ENCODE measurements at regions not wholly inside any gene's neighbourhood (a gene's known extent, or its start where the extent isn't known, plus 50 kb on each side); places are given as distances from the start of the nearest gene placed in this dataset.
"Not testable (repeated sequence)": the region's sequence is repeated elsewhere in the genome, so short reads cannot be mapped to it uniquely, and the experiment has no call there.

DNA sequence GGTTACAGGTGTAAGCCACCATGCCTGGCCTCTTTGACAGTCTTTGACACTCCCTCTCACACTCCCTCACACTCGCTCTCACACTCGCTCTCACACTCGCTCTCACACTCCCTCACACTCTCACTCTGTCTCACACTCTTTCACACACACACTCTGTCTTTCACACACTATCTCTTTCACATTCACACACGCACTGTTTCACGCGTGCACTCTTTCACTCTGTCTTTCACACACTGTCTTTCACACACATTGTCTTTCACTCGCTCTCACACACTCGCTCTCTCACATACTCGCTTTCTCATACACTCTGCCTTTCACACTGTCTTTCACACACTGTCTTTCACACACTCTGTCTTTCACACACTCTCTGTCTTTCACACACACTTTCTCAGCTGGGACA is 167.1 kb upstream of the CXCL13 start:
- no peaks in the 10 kb centered on the region for H3K36me3 ChIP-seq (ENCODE audit: insufficient read depth, low read length)
- DNase-seq = no peak
- POLR2A ChIA-PET = no interaction called here
- Mint-ChIP-seq H3K27ac (no peak overlapping the region), H3K4me3 (no peak overlapping the region), H3K9me3 (no peaks in the 10 kb centered on the region), H3K4me1 (peaks cover 0 to under 1% (median 0%) of the 10 kb centered on the region in 3 donors), H3K27me3 (no peaks in the 10 kb centered on the region), H3K36me3 (no peaks in the 10 kb centered on the region)
- peaks cover under 1% of the 10 kb centered on the region for H3K4me1 ChIP-seq (ENCODE audit: insufficient read depth, low read length)
- no peaks in the 10 kb centered on the region for H3K9me3 ChIP-seq (ENCODE audit: low read length)
- no peaks in the 10 kb centered on the region for H3K27me3 ChIP-seq (ENCODE audit: insufficient read depth, low read length, poor library complexity, severe bottlenecking)
- H3K27ac ChIP-seq (ENCODE audit: low read depth, low read length) = no peak overlapping the region
- H3K4me3 ChIP-seq (ENCODE audit: low read length) = no peak overlapping the region
- CTCF ChIA-PET = no interaction called here

DNA sequence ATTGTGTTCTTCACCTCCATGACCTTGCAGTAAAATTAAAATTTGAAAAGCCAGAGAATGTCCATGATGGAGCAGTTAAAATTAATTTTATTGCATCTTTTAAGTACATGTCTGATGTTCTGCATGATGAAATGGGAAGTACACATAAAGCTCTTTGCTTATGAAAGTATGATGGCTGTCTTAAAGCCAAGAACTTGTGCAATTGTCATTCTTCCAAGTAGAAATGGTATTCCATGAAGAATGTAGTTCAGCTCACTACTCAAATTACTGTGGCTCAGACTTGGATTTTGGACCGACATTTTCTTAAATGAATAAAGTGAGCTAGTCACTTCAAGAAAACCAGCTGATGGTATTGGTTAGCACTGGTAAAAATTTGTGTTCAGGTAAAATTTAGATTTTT is 161.7 kb upstream of the CXCL13 start:
- no peak overlapping the region for H3K27ac Mint-ChIP-seq
- no peaks in the 10 kb centered on the region for H3K9me3 Mint-ChIP-seq
- CTCF ChIA-PET = no interaction called here

DNA sequence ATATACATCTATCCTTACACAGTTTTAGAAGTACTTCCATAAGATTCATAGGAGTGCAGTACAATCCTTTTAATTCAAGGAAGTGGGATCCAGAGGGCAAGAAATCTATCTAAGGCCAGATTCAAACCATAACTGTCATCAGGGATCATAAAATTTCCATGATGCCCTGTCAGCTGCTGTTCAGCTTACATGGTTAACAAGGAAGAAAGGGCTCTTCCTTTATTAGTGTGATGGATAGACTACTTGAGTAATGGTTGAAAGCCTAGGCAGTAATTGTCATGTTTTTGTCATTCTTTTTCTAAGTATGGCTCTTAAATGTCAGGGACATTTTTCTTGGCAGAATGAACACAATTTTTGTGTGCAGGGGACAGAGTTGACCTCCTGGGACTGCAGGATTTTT is 159.8 kb upstream of the CXCL13 start:
- Mint-ChIP-seq H3K27me3 (peaks cover 2 to 5% of the 10 kb centered on the region in 2 donors), H3K36me3 (no peaks in the 10 kb centered on the region), H3K4me1 (no peaks in the 10 kb centered on the region), H3K27ac (no peak overlapping the region), H3K4me3 (no peak overlapping the region), H3K9me3 (no peaks in the 10 kb centered on the region)
- DNase-seq = no peak
- no peak overlapping the region for H3K27ac ChIP-seq (ENCODE audit: low read depth, low read length)
- POLR2A ChIA-PET = no interaction called here
- CTCF ChIA-PET = no interaction called here
- H3K27me3 ChIP-seq (ENCODE audit: insufficient read depth, low read length, poor library complexity, severe bottlenecking) = no peaks in the 10 kb centered on the region
- H3K4me1 ChIP-seq (ENCODE audit: insufficient read depth, low read length) = no peaks in the 10 kb centered on the region
- no peak overlapping the region for H3K4me3 ChIP-seq (ENCODE audit: low read length)
- no peaks in the 10 kb centered on the region for H3K36me3 ChIP-seq (ENCODE audit: insufficient read depth, low read length)
- H3K9me3 ChIP-seq (ENCODE audit: low read length) = no peaks in the 10 kb centered on the region

More for the DNA sequence above, 161.7 kb upstream of the CXCL13 start:
- Mint-ChIP-seq H3K36me3 (no peaks in the 10 kb centered on the region), H3K4me3 (no peak overlapping the region), H3K4me1 (no peaks in the 10 kb centered on the region), H3K27me3 (peaks cover 2 to 5% of the 10 kb centered on the region in 2 donors)
- H3K4me3 ChIP-seq (ENCODE audit: low read length) = no peak overlapping the region
- no peaks in the 10 kb centered on the region for H3K4me1 ChIP-seq (ENCODE audit: insufficient read depth, low read length)
- no peaks in the 10 kb centered on the region for H3K9me3 ChIP-seq (ENCODE audit: low read length)
- H3K27ac ChIP-seq (ENCODE audit: low read depth, low read length) = no peak overlapping the region
- no peak for DNase-seq
- H3K36me3 ChIP-seq (ENCODE audit: insufficient read depth, low read length) = no peaks in the 10 kb centered on the region
- no peaks in the 10 kb centered on the region for H3K27me3 ChIP-seq (ENCODE audit: insufficient read depth, low read length, poor library complexity, severe bottlenecking)
- POLR2A ChIA-PET = no interaction called here

DNA sequence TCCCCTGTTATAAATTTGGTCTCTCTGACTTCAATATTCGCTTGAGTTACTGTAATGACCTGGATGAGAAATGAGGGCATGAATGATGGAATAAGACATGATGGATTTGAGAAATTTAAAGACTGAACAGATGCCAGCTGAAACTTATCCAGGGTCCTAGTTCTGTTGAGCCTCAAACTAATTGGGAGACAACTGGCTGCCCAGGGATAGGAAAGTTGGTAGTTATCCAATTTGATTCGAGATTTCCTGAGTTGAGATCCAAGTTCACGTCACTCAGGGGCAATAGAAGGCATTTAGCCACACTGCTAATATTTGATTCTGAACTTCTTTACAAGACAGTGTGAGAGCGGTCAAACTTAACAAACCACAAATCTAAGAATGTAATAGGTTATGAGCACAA is 159.0 kb upstream of the CXCL13 start:
- H3K4me3 ChIP-seq (ENCODE audit: low read length) = no peak overlapping the region
- no peaks in the 10 kb centered on the region for H3K36me3 ChIP-seq (ENCODE audit: insufficient read depth, low read length)
- no peaks in the 10 kb centered on the region for H3K4me1 ChIP-seq (ENCODE audit: insufficient read depth, low read length)
- H3K27me3 ChIP-seq (ENCODE audit: insufficient read depth, low read length, poor library complexity, severe bottlenecking) = no peaks in the 10 kb centered on the region
- H3K27ac ChIP-seq (ENCODE audit: low read depth, low read length) = no peak overlapping the region
- Mint-ChIP-seq H3K27me3 (peaks cover 2 to 5% of the 10 kb centered on the region in 2 donors), H3K4me1 (no peaks in the 10 kb centered on the region), H3K36me3 (no peaks in the 10 kb centered on the region), H3K4me3 (no peak overlapping the region), H3K9me3 (no peaks in the 10 kb centered on the region), H3K27ac (no peak overlapping the region)
- POLR2A ChIA-PET = no interaction called here
- no peaks in the 10 kb centered on the region for H3K9me3 ChIP-seq (ENCODE audit: low read length)
- no peak for DNase-seq
- CTCF ChIA-PET = no interaction called here

DNA sequence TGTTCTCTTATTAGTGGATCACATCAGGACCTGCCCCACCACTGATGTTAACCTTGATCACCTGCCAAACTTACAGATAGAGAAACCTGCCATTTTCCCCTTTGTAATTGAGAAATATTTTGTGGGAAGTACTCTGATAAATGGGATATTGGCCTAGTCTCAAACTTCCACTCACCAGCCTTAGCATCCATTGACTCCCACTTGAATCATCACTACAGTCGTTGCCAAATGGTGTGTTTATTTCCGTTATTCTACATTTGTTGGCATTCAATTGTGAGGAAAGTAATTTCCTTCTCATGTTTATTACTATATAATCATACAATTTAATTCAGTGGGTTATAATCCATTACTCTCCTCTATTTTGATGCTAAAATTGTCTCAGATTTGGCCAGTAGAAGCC is 156.4 kb upstream of the CXCL13 start:
- Histone ChIP-seq H3K27ac (ENCODE audit: low read depth, low read length) (no peak overlapping the region), H3K4me3 (ENCODE audit: low read length) (no peak overlapping the region), H3K9me3 (ENCODE audit: low read length) (no peaks in the 10 kb centered on the region), H3K27me3 (ENCODE audit: insufficient read depth, low read length, poor library complexity, severe bottlenecking) (no peaks in the 10 kb centered on the region), H3K4me1 (ENCODE audit: insufficient read depth, low read length) (no peaks in the 10 kb centered on the region), H3K36me3 (ENCODE audit: insufficient read depth, low read length) (no peaks in the 10 kb centered on the region)
- Mint-ChIP-seq H3K36me3 (no peaks in the 10 kb centered on the region), H3K9me3 (no peaks in the 10 kb centered on the region), H3K4me1 (no peaks in the 10 kb centered on the region), H3K4me3 (no peak overlapping the region), H3K27ac (no peak overlapping the region), H3K27me3 (peaks cover 0 to 5% of the 10 kb centered on the region in 2 donors)
- DNase-seq = no peak
- ChIA-PET CTCF (no interaction called here), POLR2A (no interaction called here)

DNA sequence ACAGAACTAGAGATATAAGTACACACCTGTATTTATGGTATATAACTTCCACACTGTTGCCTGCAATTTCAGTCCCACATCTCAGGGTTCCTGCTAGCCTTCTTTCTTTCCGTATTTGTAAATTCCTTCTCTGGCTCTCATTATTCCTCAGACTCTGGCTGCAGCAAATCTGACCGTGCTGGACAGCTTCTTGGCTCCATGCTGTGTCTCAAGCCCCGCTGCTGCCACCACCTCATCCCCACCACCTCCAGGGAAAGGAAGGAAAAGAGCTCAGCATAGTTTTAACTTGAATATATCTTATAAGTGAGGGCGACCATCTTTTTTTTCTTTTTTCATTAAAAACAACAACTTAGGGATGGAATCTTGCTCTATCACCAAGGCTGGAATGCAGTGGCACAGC is 155.6 kb upstream of the CXCL13 start:
- Histone ChIP-seq H3K36me3 (ENCODE audit: insufficient read depth, low read length) (no peaks in the 10 kb centered on the region), H3K4me3 (ENCODE audit: low read length) (no peak overlapping the region), H3K27ac (ENCODE audit: low read depth, low read length) (no peak overlapping the region), H3K4me1 (ENCODE audit: insufficient read depth, low read length) (no peaks in the 10 kb centered on the region), H3K27me3 (ENCODE audit: insufficient read depth, low read length, poor library complexity, severe bottlenecking) (no peaks in the 10 kb centered on the region), H3K9me3 (ENCODE audit: low read length) (no peaks in the 10 kb centered on the region)
- ChIA-PET CTCF (no interaction called here), POLR2A (no interaction called here)
- H3K9me3 Mint-ChIP-seq = no peaks in the 10 kb centered on the region
- H3K36me3 Mint-ChIP-seq = no peaks in the 10 kb centered on the region
- H3K27ac Mint-ChIP-seq = no peak overlapping the region
- peaks cover 0 to 5% of the 10 kb centered on the region in 2 donors for H3K27me3 Mint-ChIP-seq
- no peak overlapping the region for H3K4me3 Mint-ChIP-seq
- no peaks in the 10 kb centered on the region for H3K4me1 Mint-ChIP-seq
- no peak for DNase-seq

DNA sequence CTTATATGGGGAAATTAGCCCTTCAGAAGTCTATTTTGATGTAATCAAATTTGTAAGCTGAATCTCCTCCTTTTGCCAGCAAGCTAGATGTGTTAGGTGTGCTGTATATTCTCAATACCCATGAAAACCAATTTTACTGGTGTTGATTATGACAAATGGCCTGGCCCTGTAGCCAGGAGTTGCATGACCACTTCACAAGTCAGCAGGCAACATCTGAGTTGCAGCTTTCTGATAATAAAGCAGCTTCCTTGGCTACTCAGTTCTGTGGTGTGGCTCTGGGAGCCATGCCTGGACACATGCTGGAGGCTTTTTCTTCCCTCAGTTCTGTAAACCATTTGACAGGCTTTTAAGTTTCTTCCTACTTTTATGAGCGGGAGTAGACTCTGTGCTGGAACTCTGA is 154.1 kb upstream of the CXCL13 start:
- no peak overlapping the region for H3K4me3 Mint-ChIP-seq

DNA sequence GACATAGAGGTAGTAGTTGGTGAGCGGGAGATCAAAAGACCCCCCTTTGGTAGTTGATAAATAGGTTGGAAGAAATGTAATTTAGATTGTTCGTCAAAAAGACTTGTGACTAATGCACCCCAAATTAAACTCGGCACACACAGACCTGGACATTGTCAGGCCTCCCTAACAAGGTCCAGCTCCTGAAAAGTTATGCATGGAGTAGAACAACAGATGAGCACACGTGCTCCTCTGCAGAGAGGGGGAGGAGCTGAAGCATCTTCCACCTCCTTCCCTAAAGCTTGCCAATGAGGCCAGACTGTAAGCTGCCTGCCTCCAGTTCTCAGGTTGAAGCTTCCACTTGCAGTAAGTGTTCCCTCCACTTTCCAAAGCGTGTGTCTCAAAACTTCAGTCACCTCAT is 153.5 kb upstream of the CXCL13 start:
- H3K9me3 ChIP-seq (ENCODE audit: low read length); H3K27ac ChIP-seq (ENCODE audit: low read depth, low read length); H3K27me3 ChIP-seq (ENCODE audit: insufficient read depth, low read length, poor library complexity, severe bottlenecking); H3K27me3 Mint-ChIP-seq; H3K36me3 ChIP-seq (ENCODE audit: insufficient read depth, low read length); H3K4me1 Mint-ChIP-seq; H3K9me3 Mint-ChIP-seq; H3K4me1 ChIP-seq (ENCODE audit: insufficient read depth, low read length); H3K36me3 Mint-ChIP-seq; H3K4me3 ChIP-seq (ENCODE audit: low read length); H3K27ac Mint-ChIP-seq; DNase-seq; H3K4me3 Mint-ChIP-seq; POLR2A ChIA-PET; CTCF ChIA-PET: not testable (repeated sequence)

More for the DNA sequence above, 154.1 kb upstream of the CXCL13 start:
- ChIA-PET CTCF (no interaction called here), POLR2A (no interaction called here)
- no peaks in the 10 kb centered on the region for H3K27me3 ChIP-seq (ENCODE audit: insufficient read depth, low read length, poor library complexity, severe bottlenecking)
- Mint-ChIP-seq H3K27me3 (peaks cover 0 to 5% of the 10 kb centered on the region in 2 donors), H3K36me3 (no peaks in the 10 kb centered on the region), H3K27ac (no peak overlapping the region), H3K4me1 (no peaks in the 10 kb centered on the region), H3K9me3 (no peaks in the 10 kb centered on the region)
- no peaks in the 10 kb centered on the region for H3K36me3 ChIP-seq (ENCODE audit: insufficient read depth, low read length)
- no peak overlapping the region for H3K4me3 ChIP-seq (ENCODE audit: low read length)
- DNase-seq = no peak
- H3K4me1 ChIP-seq (ENCODE audit: insufficient read depth, low read length) = no peaks in the 10 kb centered on the region
- H3K9me3 ChIP-seq (ENCODE audit: low read length) = no peaks in the 10 kb centered on the region
- no peak overlapping the region for H3K27ac ChIP-seq (ENCODE audit: low read depth, low read length)

DNA sequence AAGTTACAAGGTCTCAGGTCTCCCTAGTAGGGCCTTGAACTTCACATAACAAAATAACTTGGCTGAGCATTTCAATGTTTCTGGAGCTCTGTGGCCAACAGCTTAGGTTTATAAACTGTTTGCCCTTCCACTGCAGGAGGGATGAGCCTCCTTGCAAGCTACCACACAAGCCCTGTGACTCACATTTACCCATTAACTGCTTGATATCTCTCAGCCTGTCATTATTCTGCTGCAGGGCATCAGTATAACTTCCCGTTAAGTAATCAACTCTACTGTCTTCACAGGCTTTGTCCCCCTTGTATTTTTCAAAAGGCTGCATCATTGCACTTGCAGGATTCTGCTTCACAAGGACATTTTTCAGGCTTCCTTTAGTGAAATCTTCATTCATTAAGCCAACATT is 151.7 kb upstream of the CXCL13 start:
- no peak overlapping the region for H3K27ac ChIP-seq (ENCODE audit: low read depth, low read length)
- peaks cover 0 to 3% (median 3%) of the 10 kb centered on the region in 5 donors for H3K9me3 Mint-ChIP-seq

More for the DNA sequence above, 151.7 kb upstream of the CXCL13 start:
- Mint-ChIP-seq H3K4me3 (no peak overlapping the region), H3K27me3 (no peaks in the 10 kb centered on the region), H3K36me3 (peaks cover 0 to 1% (median 0%) of the 10 kb centered on the region in 3 donors), H3K4me1 (no peaks in the 10 kb centered on the region), H3K27ac (no peak overlapping the region)
- H3K27me3 ChIP-seq (ENCODE audit: insufficient read depth, low read length, poor library complexity, severe bottlenecking) = no peaks in the 10 kb centered on the region
- H3K4me1 ChIP-seq (ENCODE audit: insufficient read depth, low read length) = no peaks in the 10 kb centered on the region
- no peak overlapping the region for H3K4me3 ChIP-seq (ENCODE audit: low read length)
- H3K36me3 ChIP-seq (ENCODE audit: insufficient read depth, low read length) = no peaks in the 10 kb centered on the region
- no peak for DNase-seq
- POLR2A ChIA-PET = no interaction called here
- CTCF ChIA-PET = no interaction called here
- H3K9me3 ChIP-seq (ENCODE audit: low read length) = no peaks in the 10 kb centered on the region
